ENCODE measurements at regions not wholly inside any gene's neighbourhood (a gene's known extent, or its start where the extent isn't known, plus 50 kb on each side); places are given as distances from the start of the nearest gene placed in this dataset.

DNA sequence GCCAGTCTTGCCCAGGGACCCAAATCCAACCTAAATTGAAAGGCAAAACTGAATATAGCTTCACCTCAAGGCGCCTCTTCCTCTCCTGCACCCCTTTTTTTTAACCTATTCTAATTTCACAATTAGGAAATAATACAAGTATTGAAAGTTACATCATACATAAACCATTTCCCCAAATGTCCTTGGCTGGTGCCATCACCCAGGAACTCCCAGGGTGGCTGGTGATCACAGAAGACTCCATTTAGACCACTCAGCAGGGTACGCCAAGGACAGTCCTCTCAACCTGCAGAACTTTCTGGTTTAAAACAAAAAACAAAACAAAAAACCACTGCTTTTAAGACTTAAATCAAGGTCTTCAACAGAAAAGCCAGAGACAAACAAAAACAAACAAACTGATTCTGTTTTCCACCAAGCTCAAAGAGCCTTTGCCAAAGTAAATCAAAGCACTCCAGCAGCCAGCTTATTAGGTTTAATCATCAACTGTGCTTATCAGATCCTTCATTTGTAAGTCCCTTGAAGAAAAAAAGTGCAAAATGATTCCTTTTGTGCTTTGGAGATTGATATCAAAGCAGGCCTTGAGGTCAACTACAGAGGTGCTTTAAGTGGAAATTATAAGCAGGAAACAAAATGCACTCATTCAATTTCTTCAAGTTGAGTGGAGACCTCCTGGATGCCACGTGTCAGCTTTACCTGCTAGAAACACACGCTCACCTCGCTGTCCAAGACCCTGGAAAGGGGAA lies 113.0 kb downstream of the ETS2 start:
- Histone ChIP-seq H3K4me3 (ENCODE audit: low read length in 2 of 2) (no peak overlapping the region), H3K9ac (ENCODE audit: low read depth, low read length, poor library complexity) (no peak overlapping the region), H3K23ac (ENCODE audit: low read depth, low read length, poor library complexity) (no peak overlapping the region), H4K91ac (ENCODE audit: low read depth, low read length, poor library complexity) (no peak overlapping the region), H2AK5ac (ENCODE audit: low read depth, low read length) (no peak overlapping the region), H4K8ac (ENCODE audit: low read depth, low read length) (no peak overlapping the region), H2BK5ac (ENCODE audit: low read length) (no peak overlapping the region), H3K27ac (replicated peaks; ENCODE audit: low read length) (no peak overlapping the region), H3K4me2 (ENCODE audit: insufficient read depth, low read length, poor library complexity, severe bottlenecking) (no peak overlapping the region), H2BK12ac (ENCODE audit: low read length) (no peak overlapping the region), H3K36me3 (replicated peaks in 1 of 2; ENCODE audit: control insufficient read depth in 2 of 2, insufficient read depth in 2 of 2, low read length in 2 of 2) (no peaks in the 10 kb centered on the region), H2AFZ (ENCODE audit: low read length) (no peak overlapping the region), H3K4me1 (ENCODE audit: control insufficient read depth in 2 of 2, insufficient read depth in 1 of 2, low read depth in 1 of 2, low read length in 2 of 2) (peaks cover 0 to 9% of the 10 kb centered on the region in 2 donors), H3K14ac (ENCODE audit: low read length) (no peak overlapping the region), H3K79me1 (ENCODE audit: low read depth, low read length) (no peaks in the 10 kb centered on the region), H3K4ac (ENCODE audit: low read length) (no peak overlapping the region), H2BK15ac (ENCODE audit: low read length) (no peak overlapping the region), H3K9me3 (replicated peaks in 1 of 2; ENCODE audit: control insufficient read depth in 2 of 2, insufficient read depth in 1 of 2, low read depth in 1 of 2, low read length in 2 of 2) (peaks cover 0 to 2% of the 10 kb centered on the region in 2 donors), H3K18ac (ENCODE audit: low read length) (no peak overlapping the region), H3K27me3 (ENCODE audit: control insufficient read depth in 3 of 3, insufficient read depth in 3 of 3, low read depth in 1 of 3, low read length in 3 of 3) (peaks cover 0 to 6% (median 0%) of the 10 kb centered on the region in 3 experiments), H2BK120ac (ENCODE audit: low read depth, low read length) (no peak overlapping the region)
- no peak for DNase-seq (ENCODE audit: low spot score)
- no CpG with 5 or more reads among the region's 5 CpGs for WGBS, 2 donors (ENCODE audit: extremely low coverage in 2 of 2, insufficient read length in 2 of 2, insufficient replicate concordance in 1 of 2)

DNA sequence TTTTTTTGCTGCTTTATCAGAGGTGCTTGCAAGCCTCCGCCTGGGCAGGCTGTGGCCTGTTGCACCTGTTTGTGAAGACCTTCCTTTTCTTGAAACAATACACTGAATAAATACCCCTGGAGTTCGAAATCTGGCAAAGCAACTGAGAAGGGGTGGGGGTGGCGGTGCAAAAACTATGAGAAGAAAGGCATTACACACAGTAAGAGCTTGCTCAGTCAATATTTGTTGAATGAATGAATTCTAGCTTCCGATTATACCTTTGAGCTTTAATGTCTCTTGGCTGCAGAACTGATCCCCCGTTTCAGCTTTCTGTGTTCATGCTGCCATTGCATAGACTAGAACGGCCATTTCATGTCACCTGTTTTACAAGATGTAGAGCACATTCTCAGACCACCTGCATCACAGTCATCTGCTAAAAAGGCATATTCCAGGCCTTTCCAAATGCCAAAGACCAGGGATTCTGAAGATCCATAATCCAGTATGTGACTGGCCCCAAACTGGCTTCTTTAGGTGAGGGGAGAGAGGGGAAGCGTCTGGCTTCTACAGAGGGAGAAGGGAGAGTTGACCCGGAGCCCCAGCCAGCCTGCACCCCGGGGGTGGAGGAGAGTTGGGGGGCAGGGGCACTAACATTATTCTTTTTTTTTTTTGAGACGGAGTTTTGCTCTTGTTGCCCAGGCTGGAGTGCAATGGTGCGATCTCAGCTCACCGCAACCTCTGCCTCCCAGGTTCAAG lies 111.5 kb downstream of the ETS2 start:
- no CpG with 5 or more reads among the region's 12 CpGs for WGBS, 2 donors (ENCODE audit: extremely low coverage in 2 of 2, insufficient read length in 2 of 2, insufficient replicate concordance in 1 of 2)
- no peak overlapping the region for H4K91ac ChIP-seq (ENCODE audit: low read depth, low read length, poor library complexity)

DNA sequence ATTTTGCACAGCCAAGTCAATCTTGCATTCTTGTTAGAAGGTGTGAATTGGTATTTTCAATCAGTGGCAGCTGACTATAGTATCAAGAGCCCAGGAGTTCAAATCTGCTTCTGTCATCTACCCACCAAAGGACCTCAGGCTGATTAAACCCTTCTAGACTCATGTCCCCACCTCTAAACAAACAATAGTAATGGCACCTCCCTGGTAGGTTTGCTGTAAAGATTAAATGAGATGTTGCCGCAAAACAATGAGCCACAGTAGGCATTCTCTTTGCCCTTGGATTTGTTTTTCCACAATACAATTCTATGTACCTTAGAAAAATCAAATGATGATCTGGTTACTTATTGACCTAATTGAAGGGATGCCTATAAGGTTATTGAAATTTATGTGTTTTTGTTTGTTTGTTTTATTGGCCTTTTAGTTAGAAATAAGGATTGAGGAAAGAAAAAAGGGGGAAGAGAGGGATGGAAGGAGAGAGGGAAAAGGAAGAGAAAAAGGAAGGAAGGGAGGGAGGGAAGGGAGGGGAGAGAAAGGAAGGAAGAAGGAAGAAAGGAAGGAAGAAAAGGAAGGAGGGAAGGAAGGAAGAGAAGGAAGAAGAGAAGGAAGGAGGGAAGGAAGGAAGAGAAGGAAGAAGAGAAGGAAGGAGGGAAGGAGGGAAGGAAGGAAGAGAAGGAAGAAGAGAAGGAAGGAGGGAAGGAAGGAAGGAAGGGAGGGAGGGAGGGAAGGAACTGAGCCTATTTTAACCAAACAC lies 110.7 kb downstream of the ETS2 start:
- no peak overlapping the region for H2BK15ac ChIP-seq (ENCODE audit: low read length)
- peaks cover 0 to 2% of the 10 kb centered on the region in 2 donors for H3K9me3 ChIP-seq (replicated peaks in 1 of 2; ENCODE audit: control insufficient read depth in 2 of 2, insufficient read depth in 1 of 2, low read depth in 1 of 2, low read length in 2 of 2)
- H3K14ac ChIP-seq (ENCODE audit: low read length): no peak overlapping the region
- no CpG with 5 or more reads among the region's 1 CpG for WGBS, 2 donors (ENCODE audit: extremely low coverage in 2 of 2, insufficient read length in 2 of 2, insufficient replicate concordance in 1 of 2)
- H2BK120ac ChIP-seq (ENCODE audit: low read depth, low read length): no peak overlapping the region
- no peaks in the 10 kb centered on the region for H3K79me1 ChIP-seq (ENCODE audit: low read depth, low read length)
- H4K8ac ChIP-seq (ENCODE audit: low read depth, low read length): no peak overlapping the region
- no peak overlapping the region for H3K18ac ChIP-seq (ENCODE audit: low read length)
- no peak overlapping the region for H3K27ac ChIP-seq (replicated peaks; ENCODE audit: low read length)
- H3K4me1 ChIP-seq (ENCODE audit: control insufficient read depth in 2 of 2, insufficient read depth in 1 of 2, low read depth in 1 of 2, low read length in 2 of 2): peaks cover 4 to 16% of the 10 kb centered on the region in 2 donors
- H3K36me3 ChIP-seq (replicated peaks in 1 of 2; ENCODE audit: control insufficient read depth in 2 of 2, insufficient read depth in 2 of 2, low read length in 2 of 2): no peaks in the 10 kb centered on the region
- H2BK12ac ChIP-seq (ENCODE audit: low read length): no peak overlapping the region
- no peak overlapping the region for H3K23ac ChIP-seq (ENCODE audit: low read depth, low read length, poor library complexity)
- no peak overlapping the region for H3K9ac ChIP-seq (ENCODE audit: low read depth, low read length, poor library complexity)
- H4K91ac ChIP-seq (ENCODE audit: low read depth, low read length, poor library complexity): no peak overlapping the region
- H3K4ac ChIP-seq (ENCODE audit: low read length): no peak overlapping the region
- no peak for DNase-seq (ENCODE audit: low spot score)
- no peak overlapping the region for H3K4me2 ChIP-seq (ENCODE audit: insufficient read depth, low read length, poor library complexity, severe bottlenecking)
- H3K4me3 ChIP-seq (ENCODE audit: low read length in 2 of 2): no peak overlapping the region
- H3K27me3 ChIP-seq (ENCODE audit: control insufficient read depth in 3 of 3, insufficient read depth in 3 of 3, low read depth in 1 of 3, low read length in 3 of 3): peaks cover 0 to 28% (median 3%) of the 10 kb centered on the region in 3 experiments
- H2BK5ac ChIP-seq (ENCODE audit: low read length): no peak overlapping the region
- no peak overlapping the region for H2AFZ ChIP-seq (ENCODE audit: low read length)
- no peak overlapping the region for H2AK5ac ChIP-seq (ENCODE audit: low read depth, low read length)

More for the DNA sequence above, 111.5 kb downstream of the ETS2 start:
- H3K14ac ChIP-seq (ENCODE audit: low read length): no peak overlapping the region
- H3K36me3 ChIP-seq (replicated peaks in 1 of 2; ENCODE audit: control insufficient read depth in 2 of 2, insufficient read depth in 2 of 2, low read length in 2 of 2): no peaks in the 10 kb centered on the region
- H3K27ac ChIP-seq (replicated peaks; ENCODE audit: low read length): no peak overlapping the region
- H3K79me1 ChIP-seq (ENCODE audit: low read depth, low read length): no peaks in the 10 kb centered on the region
- no peak overlapping the region for H2AFZ ChIP-seq (ENCODE audit: low read length)
- H3K9me3 ChIP-seq (replicated peaks in 1 of 2; ENCODE audit: control insufficient read depth in 2 of 2, insufficient read depth in 1 of 2, low read depth in 1 of 2, low read length in 2 of 2): peaks cover 0 to 2% of the 10 kb centered on the region in 2 donors
- H2BK120ac ChIP-seq (ENCODE audit: low read depth, low read length): no peak overlapping the region
- DNase-seq (ENCODE audit: low spot score): no peak
- no peak overlapping the region for H4K8ac ChIP-seq (ENCODE audit: low read depth, low read length)
- no peak overlapping the region for H3K4me3 ChIP-seq (ENCODE audit: low read length in 2 of 2)
- H2BK5ac ChIP-seq (ENCODE audit: low read length): no peak overlapping the region
- no peak overlapping the region for H3K4me2 ChIP-seq (ENCODE audit: insufficient read depth, low read length, poor library complexity, severe bottlenecking)
- no peak overlapping the region for H3K9ac ChIP-seq (ENCODE audit: low read depth, low read length, poor library complexity)
- H3K27me3 ChIP-seq (ENCODE audit: control insufficient read depth in 3 of 3, insufficient read depth in 3 of 3, low read depth in 1 of 3, low read length in 3 of 3): peaks cover 0 to 20% (median 3%) of the 10 kb centered on the region in 3 experiments
- no peak overlapping the region for H2BK15ac ChIP-seq (ENCODE audit: low read length)
- H3K23ac ChIP-seq (ENCODE audit: low read depth, low read length, poor library complexity): no peak overlapping the region
- no peak overlapping the region for H2AK5ac ChIP-seq (ENCODE audit: low read depth, low read length)
- no peak overlapping the region for H2BK12ac ChIP-seq (ENCODE audit: low read length)
- no peak overlapping the region for H3K4ac ChIP-seq (ENCODE audit: low read length)
- H3K4me1 ChIP-seq (ENCODE audit: control insufficient read depth in 2 of 2, insufficient read depth in 1 of 2, low read depth in 1 of 2, low read length in 2 of 2): peaks cover 4 to 16% of the 10 kb centered on the region in 2 donors
- no peak overlapping the region for H3K18ac ChIP-seq (ENCODE audit: low read length)

- Histone ChIP-seq H3K23ac (ENCODE audit: low read depth, low read length, poor library complexity) (no peak overlapping the region), H2BK12ac (ENCODE audit: low read length) (no peak overlapping the region), H2BK5ac (ENCODE audit: low read length) (no peak overlapping the region), H3K36me3 (replicated peaks in 1 of 2; ENCODE audit: control insufficient read depth in 2 of 2, insufficient read depth in 2 of 2, low read length in 2 of 2) (no peaks in the 10 kb centered on the region), H3K4me3 (ENCODE audit: low read length in 2 of 2) (no peak overlapping the region), H3K18ac (ENCODE audit: low read length) (no peak overlapping the region), H3K4me2 (ENCODE audit: insufficient read depth, low read length, poor library complexity, severe bottlenecking) (no peak overlapping the region), H3K79me1 (ENCODE audit: low read depth, low read length) (no peaks in the 10 kb centered on the region), H2BK15ac (ENCODE audit: low read length) (no peak overlapping the region), H3K4me1 (ENCODE audit: control insufficient read depth in 2 of 2, insufficient read depth in 1 of 2, low read depth in 1 of 2, low read length in 2 of 2) (peaks cover 4 to 16% of the 10 kb centered on the region in 2 donors), H3K4ac (ENCODE audit: low read length) (no peak overlapping the region), H3K14ac (ENCODE audit: low read length) (no peak overlapping the region), H3K9me3 (replicated peaks in 1 of 2; ENCODE audit: control insufficient read depth in 2 of 2, insufficient read depth in 1 of 2, low read depth in 1 of 2, low read length in 2 of 2) (peaks cover 0 to 2% of the 10 kb centered on the region in 2 donors), H2AFZ (ENCODE audit: low read length) (no peak overlapping the region), H2BK120ac (ENCODE audit: low read depth, low read length) (no peak overlapping the region), H3K27me3 (ENCODE audit: control insufficient read depth in 3 of 3, insufficient read depth in 3 of 3, low read depth in 1 of 3, low read length in 3 of 3) (peaks cover 0 to 33% (median 3%) of the 10 kb centered on the region in 3 experiments), H3K9ac (ENCODE audit: low read depth, low read length, poor library complexity) (no peak overlapping the region), H3K27ac (replicated peaks; ENCODE audit: low read length) (no peak overlapping the region), H2AK5ac (ENCODE audit: low read depth, low read length) (no peak overlapping the region), H4K91ac (ENCODE audit: low read depth, low read length, poor library complexity) (no peak overlapping the region), H4K8ac (ENCODE audit: low read depth, low read length) (no peak overlapping the region)
- no peak for DNase-seq (ENCODE audit: low spot score)
- no CpG with 5 or more reads among the region's 4 CpGs for WGBS, 2 donors (ENCODE audit: extremely low coverage in 2 of 2, insufficient read length in 2 of 2, insufficient replicate concordance in 1 of 2)
Measured at GRCh38 chr21:38915546-38915945, 109.8 kb downstream of the ETS2 start.
